ENCODE measurements at regions not wholly inside any gene's neighbourhood (a gene's known extent, or its start where the extent isn't known, plus 50 kb on each side); places are given as distances from the start of the nearest gene placed in this dataset.

- no peak for DNase-seq (ENCODE audit: extremely low spot score)
- ChIA-PET CTCF (no interaction called here), POLR2A (no interaction called here)
- TF ChIP-seq SUZ12 (IDR thresholded peaks at IDR 0.05) (no peak), HDGF (IDR thresholded peaks at IDR 0.05; ENCODE audit: borderline replicate concordance) (no peak), ZNF384 (IDR thresholded peaks at IDR 0.05) (no peak), TARDBP (IDR thresholded peaks at IDR 0.05) (no peak), FOXK2 (IDR thresholded peaks at IDR 0.05) (no peak), BHLHE40 (IDR thresholded peaks at IDR 0.05; ENCODE audit: borderline replicate concordance) (no peak), ELF4 (IDR thresholded peaks at IDR 0.05) (no peak)
Measured at GRCh38 chr10:130902471-130902870, 409.1 kb downstream of the TCERG1L start.

DNA sequence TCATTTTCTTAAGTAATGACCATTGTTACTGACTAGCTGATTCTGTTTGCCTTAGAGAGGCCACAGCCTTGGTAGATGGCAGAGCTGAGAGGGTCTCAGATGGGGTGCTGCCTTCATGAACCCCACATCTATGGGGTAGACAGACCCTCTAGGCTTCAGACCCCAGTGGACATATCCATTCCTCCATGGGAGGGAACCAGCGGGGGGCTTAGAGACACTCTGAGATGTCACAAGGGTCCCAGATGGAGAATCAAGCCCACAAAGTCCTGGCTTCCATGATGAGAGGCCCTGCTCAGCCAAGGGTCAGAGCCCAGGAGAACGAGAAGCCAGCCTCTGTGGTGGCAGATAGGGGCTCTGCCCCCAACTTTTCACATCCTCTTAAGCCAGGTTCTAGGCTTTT is 408.6 kb downstream of the TCERG1L start:
- CTCF ChIA-PET: no interaction called here
- POLR2A ChIA-PET: no interaction called here
- no peak for TF ChIP-seq L3MBTL2 (conservative IDR thresholded peaks at IDR 0.05)
- TF ChIP-seq NFRKB (IDR thresholded peaks at IDR 0.05): no peak
- TF ChIP-seq ARNT (IDR thresholded peaks at IDR 0.05): no peak
- no peak for TF ChIP-seq SUZ12 (IDR thresholded peaks at IDR 0.05)
- TF ChIP-seq LEF1 (IDR thresholded peaks at IDR 0.05; ENCODE audit: borderline replicate concordance): no peak
- TF ChIP-seq ZNF384 (IDR thresholded peaks at IDR 0.05): no peak
- TF ChIP-seq TARDBP (IDR thresholded peaks at IDR 0.05): no peak
- no peak for TF ChIP-seq HDGF (IDR thresholded peaks at IDR 0.05; ENCODE audit: borderline replicate concordance)
- TF ChIP-seq, protein P1, sequence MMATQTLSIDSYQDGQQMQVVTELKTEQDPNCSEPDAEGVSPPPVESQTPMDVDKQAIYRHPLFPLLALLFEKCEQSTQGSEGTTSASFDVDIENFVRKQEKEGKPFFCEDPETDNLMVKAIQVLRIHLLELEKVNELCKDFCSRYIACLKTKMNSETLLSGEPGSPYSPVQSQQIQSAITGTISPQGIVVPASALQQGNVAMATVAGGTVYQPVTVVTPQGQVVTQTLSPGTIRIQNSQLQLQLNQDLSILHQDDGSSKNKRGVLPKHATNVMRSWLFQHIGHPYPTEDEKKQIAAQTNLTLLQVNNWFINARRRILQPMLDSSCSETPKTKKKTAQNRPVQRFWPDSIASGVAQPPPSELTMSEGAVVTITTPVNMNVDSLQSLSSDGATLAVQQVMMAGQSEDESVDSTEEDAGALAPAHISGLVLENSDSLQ (IDR thresholded peaks at IDR 0.05): no peak
- TF ChIP-seq FOXM1 (IDR thresholded peaks at IDR 0.05; ENCODE audit: borderline replicate concordance): no peak
- TF ChIP-seq SP1 (IDR thresholded peaks at IDR 0.05): no peak
- TF ChIP-seq FOXK2 (IDR thresholded peaks at IDR 0.05): no peak
- TF ChIP-seq FOXA1 (IDR thresholded peaks at IDR 0.05): no peak
- TF ChIP-seq CTBP1 (IDR thresholded peaks at IDR 0.05; ENCODE audit: borderline replicate concordance): no peak
- DNase-seq (ENCODE audit: extremely low spot score): no peak

DNA sequence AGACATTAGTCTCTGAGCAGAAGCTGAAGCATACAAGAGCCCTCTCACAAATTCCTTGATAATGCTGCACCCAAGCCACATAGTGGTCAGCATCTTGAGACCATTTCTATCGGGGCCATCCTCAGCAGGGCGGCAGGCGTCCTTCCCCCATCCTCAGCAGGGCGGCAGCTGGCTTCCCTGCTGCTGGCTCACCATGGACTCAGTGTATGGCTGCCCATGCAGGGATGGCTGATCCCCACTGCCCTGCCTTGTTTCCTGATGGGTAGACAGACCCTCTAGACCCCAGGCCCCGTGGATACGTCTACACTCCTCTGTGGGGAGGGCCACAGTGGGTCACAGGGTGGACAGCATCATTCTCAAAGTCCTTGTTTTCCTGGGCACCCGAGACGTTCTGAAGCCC is 406.8 kb downstream of the TCERG1L start:
- TF ChIP-seq ZNF384 (IDR thresholded peaks at IDR 0.05) (no peak), SP1 (IDR thresholded peaks at IDR 0.05) (no peak), SUZ12 (IDR thresholded peaks at IDR 0.05) (no peak), TARDBP (IDR thresholded peaks at IDR 0.05) (no peak), FOXM1 (IDR thresholded peaks at IDR 0.05; ENCODE audit: borderline replicate concordance) (no peak)
- DNase-seq (ENCODE audit: extremely low spot score): no peak
- POLR2A ChIA-PET: no interaction called here
- CTCF ChIA-PET: no interaction called here

DNA sequence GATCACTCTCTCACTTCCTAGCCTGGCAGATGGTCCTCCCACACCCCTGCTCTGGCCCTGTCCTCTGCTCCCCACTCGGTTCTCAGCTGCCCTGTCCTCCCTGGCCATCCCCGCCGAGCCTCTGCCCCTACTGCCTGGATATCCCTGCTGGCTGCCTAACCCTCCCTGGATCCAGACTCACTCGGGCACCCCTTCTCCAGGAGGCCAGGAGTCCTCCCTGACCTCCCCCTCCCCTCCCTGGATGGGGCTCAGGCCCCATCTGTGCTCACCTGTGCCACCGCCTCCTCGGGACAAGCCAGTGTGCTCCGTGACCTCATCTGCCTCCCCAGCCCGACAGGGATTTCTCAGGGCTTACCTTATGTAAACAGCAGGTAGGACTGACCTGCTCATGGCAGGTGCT is 406.1 kb downstream of the TCERG1L start:
- TF ChIP-seq ARNT (IDR thresholded peaks at IDR 0.05) (no peak), ZNF384 (IDR thresholded peaks at IDR 0.05) (no peak), L3MBTL2 (conservative IDR thresholded peaks at IDR 0.05) (no peak), CTBP1 (IDR thresholded peaks at IDR 0.05; ENCODE audit: borderline replicate concordance) (no peak), LEF1 (IDR thresholded peaks at IDR 0.05; ENCODE audit: borderline replicate concordance) (no peak), TARDBP (IDR thresholded peaks at IDR 0.05) (no peak), FOXM1 (IDR thresholded peaks at IDR 0.05; ENCODE audit: borderline replicate concordance) (no peak), NFRKB (IDR thresholded peaks at IDR 0.05) (no peak), HDGF (IDR thresholded peaks at IDR 0.05; ENCODE audit: borderline replicate concordance) (no peak), FOXK2 (IDR thresholded peaks at IDR 0.05) (no peak), SUZ12 (IDR thresholded peaks at IDR 0.05) (no peak), SP1 (IDR thresholded peaks at IDR 0.05) (no peak), FOXA1 (IDR thresholded peaks at IDR 0.05) (no peak)
- TF ChIP-seq, protein P1 (IDR thresholded peaks at IDR 0.05): no peak
- ChIA-PET CTCF (no interaction called here), POLR2A (no interaction called here)
- DNase-seq (ENCODE audit: extremely low spot score): no peak

GRCh38 chr10:130905921-130906320 is 405.6 kb downstream of the TCERG1L start:
- TF ChIP-seq TARDBP (IDR thresholded peaks at IDR 0.05) (no peak), FOXA1 (IDR thresholded peaks at IDR 0.05) (no peak), HDGF (IDR thresholded peaks at IDR 0.05; ENCODE audit: borderline replicate concordance) (no peak), BHLHE40 (IDR thresholded peaks at IDR 0.05; ENCODE audit: borderline replicate concordance) (no peak), FOXK2 (IDR thresholded peaks at IDR 0.05) (no peak), SP1 (IDR thresholded peaks at IDR 0.05) (no peak), CTBP1 (IDR thresholded peaks at IDR 0.05; ENCODE audit: borderline replicate concordance) (no peak), NFRKB (IDR thresholded peaks at IDR 0.05) (no peak), SUZ12 (IDR thresholded peaks at IDR 0.05) (no peak), L3MBTL2 (conservative IDR thresholded peaks at IDR 0.05) (no peak), ELF4 (IDR thresholded peaks at IDR 0.05) (no peak)
- TF ChIP-seq, protein P1 (IDR thresholded peaks at IDR 0.05): no peak
- no peak for DNase-seq (ENCODE audit: extremely low spot score)
- ChIA-PET POLR2A (no interaction called here), CTCF (no interaction called here)

DNA sequence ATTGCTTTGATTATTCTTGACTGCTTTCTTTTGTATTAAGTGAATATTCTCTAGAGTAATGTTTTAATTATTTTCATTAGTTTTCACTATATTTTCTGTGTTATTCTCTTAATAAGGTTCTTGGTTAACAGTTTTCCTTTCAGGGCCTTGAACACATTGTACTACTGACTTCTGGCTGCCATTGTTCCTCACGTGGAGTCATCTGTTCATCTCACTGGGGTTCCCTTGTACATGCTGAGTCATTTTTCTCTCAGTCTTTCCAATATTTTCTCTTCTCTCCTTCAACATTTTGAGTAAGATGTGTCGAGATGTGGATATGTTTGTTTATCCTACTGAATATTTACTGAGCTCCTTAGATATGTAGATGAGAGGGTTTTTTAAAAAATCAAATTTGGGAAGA is 400.7 kb downstream of the TCERG1L start:
- DNase-seq (ENCODE audit: extremely low spot score): no peak
- CTCF ChIA-PET: no interaction called here
- POLR2A ChIA-PET: no interaction called here
- TF ChIP-seq ZNF384 (IDR thresholded peaks at IDR 0.05) (no peak), L3MBTL2 (conservative IDR thresholded peaks at IDR 0.05) (0 out of 2 replicates have a peak, but pooled peaks have one; percentile 26)

DNA sequence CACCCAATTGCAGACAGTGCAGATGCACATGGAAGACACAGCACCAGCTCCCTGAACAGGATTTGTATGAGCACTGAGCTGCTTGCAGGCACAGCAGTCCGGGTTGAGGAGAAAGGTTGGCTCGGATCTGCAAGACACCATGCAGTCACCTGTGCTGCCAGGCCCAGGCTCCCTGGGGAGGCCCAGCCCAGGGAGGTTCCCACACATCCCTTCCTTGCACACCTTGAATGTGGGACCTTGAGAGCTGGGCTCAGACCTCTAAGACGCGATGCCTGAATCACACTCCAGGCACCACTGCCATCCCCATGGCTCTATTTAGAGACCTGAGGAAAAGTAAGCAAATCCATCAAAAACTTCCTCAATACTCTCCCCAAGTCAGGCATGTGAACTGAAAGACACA is 397.7 kb downstream of the TCERG1L start:
- DNase-seq (ENCODE audit: extremely low spot score): no peak
- ChIA-PET POLR2A (no interaction called here), CTCF (no interaction called here)
- no peak for TF ChIP-seq BHLHE40 (IDR thresholded peaks at IDR 0.05; ENCODE audit: borderline replicate concordance)
- no peak for TF ChIP-seq FOXA1 (IDR thresholded peaks at IDR 0.05)
- TF ChIP-seq TARDBP (IDR thresholded peaks at IDR 0.05): no peak
- no peak for TF ChIP-seq LEF1 (IDR thresholded peaks at IDR 0.05; ENCODE audit: borderline replicate concordance)
- TF ChIP-seq ELF4 (IDR thresholded peaks at IDR 0.05): no peak
- TF ChIP-seq ARNT (IDR thresholded peaks at IDR 0.05): no peak

All from HEK293T (cell line).